Lung (tissue), 11 donors: ENCODE measurements at regions not wholly inside any gene's neighbourhood (a gene's known extent, or its start where the extent isn't known, plus 50 kb on each side); places are given as distances from the start of the nearest gene placed in this dataset.

ENCODE experiments used
- ATAC-seq: fragments of 200-7000 bp; cut with Tn5 transposase; one replicate; pipeline ENCODE4 v1.9.1; 2020; ENCODE audit warnings: moderate number of reproducible peaks; ENCODE audit not compliant: insufficient read depth, low FRiP score
- DNase-seq, 3 donors: peaks; one replicate each; pipeline ENCODE4 v3.0.0-alpha.2; 2013 to 2017
- H3K27ac ChIP-seq, 2 donors: one replicate each; pipeline ENCODE4 v1.5.1; 2013; ENCODE audit warnings: mild to moderate bottlenecking in 2 of 2, moderate library complexity in 2 of 2, control low read depth in 1 of 2, inconsistent platforms in 1 of 2, low read depth in 1 of 2, low read length in 1 of 2
- H3K27me3 ChIP-seq, 3 donors: one replicate each; pipeline ENCODE4 v1.5.1; 2013; ENCODE audit warnings: low read length in 2 of 3; ENCODE audit not compliant: control insufficient read depth in 3 of 3, insufficient read depth in 3 of 3
- H3K36me3 ChIP-seq, 4 donors: one replicate each; pipeline ENCODE4 v1.5.1; 2013; ENCODE audit warnings: low read length in 4 of 4, mild to moderate bottlenecking in 1 of 4, moderate library complexity in 1 of 4; ENCODE audit not compliant: control insufficient read depth in 4 of 4, insufficient read depth in 4 of 4
- H3K4me1 ChIP-seq, 5 donors: one replicate each; pipeline ENCODE4 v1.5.1; 2013; ENCODE audit warnings: low read length in 5 of 5, mild to moderate bottlenecking in 2 of 5, moderate library complexity in 1 of 5; ENCODE audit not compliant: control insufficient read depth in 5 of 5, insufficient read depth in 5 of 5
- H3K4me3 ChIP-seq: one replicate; pipeline ENCODE4 v1.5.1; 2013; ENCODE audit warnings: mild to moderate bottlenecking, control low read depth, moderate library complexity
- H3K9ac ChIP-seq, 2 donors: one replicate each; pipeline ENCODE4 v1.5.1; 2013; ENCODE audit warnings: low read length in 2 of 2, control low read depth in 1 of 2; ENCODE audit not compliant: insufficient read depth in 1 of 2
- H3K9me3 ChIP-seq, 4 donors: one replicate each; pipeline ENCODE4 v1.5.1; 2013; ENCODE audit warnings: low read length in 3 of 4, mild to moderate bottlenecking in 1 of 4, moderate library complexity in 1 of 4; ENCODE audit not compliant: control insufficient read depth in 4 of 4, insufficient read depth in 3 of 4
- CTCF ChIP-seq: IDR thresholded peaks from 2 replicates; pipeline ENCODE4 v1.5.1; 2012; ENCODE audit warnings: mild to moderate bottlenecking; ENCODE audit errors: control extremely low read depth, extremely low read depth
- WGBS, 2 donors: extraction: QIAGEN DNeasy Blood & Tissue Kit; methylation state at CpG; one replicate each; pipeline ENCODE4 v1.1.7; 2013; 5-methylcytosine and 5-hydroxymethylcytosine counted together
- donor health status: control.
- donor health status: control.
- donor health status: Bipolar disorder and iron deficiency.
- donor health status: healthy.
- donor health status: DM: yes; HTN: yes; CAD: no.

DNA sequence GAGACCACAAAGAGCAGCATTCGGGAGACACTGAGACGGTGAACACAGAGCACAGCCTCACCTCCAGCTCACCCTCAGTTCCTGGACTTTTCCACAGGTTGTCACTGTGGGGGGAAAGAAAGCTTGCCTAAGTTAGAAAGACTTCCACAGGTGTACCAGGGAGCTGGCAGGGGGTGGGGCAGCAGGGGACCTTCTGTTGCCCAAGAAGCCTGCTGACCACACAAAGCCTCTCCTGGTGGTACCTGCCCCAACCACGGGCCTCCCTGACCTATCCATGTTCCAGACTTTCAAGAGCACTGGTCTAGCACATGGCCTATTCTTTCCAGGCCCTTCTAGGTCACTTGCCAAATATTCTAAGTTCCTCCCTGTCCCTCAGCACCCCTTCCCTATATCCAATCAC lies 550.8 kb downstream of the BNC2 start:
- Histone ChIP-seq H3K9me3 (no peaks in the 10 kb centered on the region), H3K4me1 (peaks cover 0 to 56% (median 7%) of the 10 kb centered on the region in 5 donors), H3K27me3 (no peaks in the 10 kb centered on the region), H3K36me3 (no peaks in the 10 kb centered on the region), H3K4me3 (no peak overlapping the region), H3K27ac (no peak overlapping the region), H3K9ac (no peak overlapping the region)
- 97% methylated on average over 3 of the region's 3 CpGs for WGBS, 2 donors
- no peak for ATAC-seq
- TF ChIP-seq CTCF = no peak
- no peak for DNase-seq

DNA sequence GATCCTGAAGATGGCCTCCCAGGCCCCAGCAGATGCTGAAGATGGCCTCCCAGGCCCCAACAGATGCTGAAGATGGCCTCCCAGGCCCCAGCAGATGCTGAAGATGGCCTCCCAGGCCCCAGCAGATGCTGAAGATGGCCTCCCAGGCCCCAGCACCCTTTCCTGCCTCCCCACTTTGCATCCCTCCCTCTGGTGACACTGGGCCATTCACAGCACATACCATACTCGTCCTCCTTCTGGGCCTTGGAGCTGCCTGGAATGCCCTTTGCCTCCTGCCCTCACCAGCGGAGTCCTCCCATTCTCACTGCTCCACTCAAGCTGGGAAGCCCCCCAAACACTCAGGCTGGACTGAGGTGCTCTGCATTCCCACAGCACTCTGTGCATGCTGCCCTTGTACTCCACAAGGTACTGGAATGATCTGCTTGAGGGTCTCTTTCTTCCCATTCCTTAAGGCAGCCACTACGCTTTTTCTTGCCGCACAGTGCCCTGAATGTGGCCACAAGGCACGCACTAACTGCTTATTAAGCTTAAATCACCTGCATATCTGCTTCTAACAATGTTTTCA lies 550.0 kb downstream of the BNC2 start:
- WGBS, 2 donors = 94 to 95% methylated on average over 5 of the region's 5 CpGs
- Histone ChIP-seq H3K27me3 (no peaks in the 10 kb centered on the region), H3K27ac (no peak overlapping the region), H3K4me3 (no peak overlapping the region), H3K9ac (no peak overlapping the region), H3K36me3 (no peaks in the 10 kb centered on the region), H3K4me1 (peaks cover 0 to 48% (median 5%) of the 10 kb centered on the region in 5 donors), H3K9me3 (no peaks in the 10 kb centered on the region)
- ATAC-seq (no peak), DNase-seq (no peak)
- no peak for TF ChIP-seq CTCF

DNA sequence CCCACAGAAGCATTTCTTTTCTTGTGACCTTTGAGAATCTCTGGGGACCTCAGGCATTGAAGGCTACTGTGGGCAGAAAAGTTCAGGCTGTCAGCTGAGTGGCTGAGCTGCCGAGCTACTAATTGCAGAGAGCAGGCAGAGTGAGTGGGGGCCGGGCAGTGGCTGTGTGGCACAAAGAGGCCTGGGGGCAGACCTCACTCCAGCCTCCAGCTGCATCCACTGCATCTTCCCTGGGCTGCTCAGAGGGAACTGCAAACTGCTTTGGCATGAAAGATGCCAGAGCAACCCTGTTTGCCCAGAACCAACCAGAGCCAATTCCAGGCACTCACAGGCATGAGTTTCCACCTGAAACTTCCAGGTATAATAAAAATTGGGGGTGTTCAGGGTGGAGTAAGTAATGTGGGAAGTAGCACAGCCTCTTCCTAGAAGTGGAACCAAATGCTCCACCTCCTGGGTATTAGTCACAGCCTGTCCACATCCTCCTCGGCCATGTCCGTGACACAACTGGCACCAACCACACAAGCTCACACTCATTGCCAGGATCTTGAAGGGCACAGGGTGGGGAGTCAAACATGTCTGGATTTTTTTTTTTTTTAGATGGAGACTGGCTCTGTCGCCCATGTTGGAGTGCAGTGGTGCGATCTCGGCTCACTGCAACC lies 548.9 kb downstream of the BNC2 start:
- no peak for TF ChIP-seq CTCF
- WGBS, 2 donors = 72 to 75% methylated on average over 7 of the region's 7 CpGs
- no peak overlapping the region for H3K4me3 ChIP-seq
- no peaks in the 10 kb centered on the region for H3K36me3 ChIP-seq
- ATAC-seq = peak; percentile 74
- peak in 1 of 3 donors; percentile 12 for DNase-seq
- no peak overlapping the region for H3K9ac ChIP-seq
- H3K27ac ChIP-seq = no peak overlapping the region
- peaks cover 0 to 36% (median 0%) of the 10 kb centered on the region in 5 donors for H3K4me1 ChIP-seq
- H3K27me3 ChIP-seq = no peaks in the 10 kb centered on the region
- no peaks in the 10 kb centered on the region for H3K9me3 ChIP-seq
